Right atrium auricular region (tissue), 2 donors: ENCODE measurements at regions not wholly inside any gene's neighbourhood (a gene's known extent, or its start where the extent isn't known, plus 50 kb on each side); places are given as distances from the start of the nearest gene placed in this dataset.

Experiments used
- DNase-seq: peaks from one replicate; pipeline ENCODE4 v3.0.0-alpha.2; 2019; ENCODE audit warnings: low spot score
- H3K27ac ChIP-seq, 2 donors: fragments of 200-600 bp; sonication (generic); 1 replicate in 1 of 2; 2 replicates in 1 of 2; pipeline ENCODE4 v1.5.1; 2016 to 2019
- H3K27me3 ChIP-seq, 2 donors: fragments of 200-600 bp; sonication (generic); one replicate each; pipeline versions ENCODE4 v1.5.1 to v1.6.0; 2017 to 2019
- H3K36me3 ChIP-seq: fragments of 200-600 bp; sonication (generic); one replicate; pipeline ENCODE4 v1.5.1; 2016
- H3K4me1 ChIP-seq, 2 donors: fragments of 200-600 bp; sonication (generic); one replicate each; pipeline versions ENCODE4 v1.5.1 to v1.6.0; 2017 to 2019
- H3K4me3 ChIP-seq, 2 donors: fragments of 200-600 bp; sonication (generic); 1 replicate in 1 of 2; 2 replicates in 1 of 2; pipeline ENCODE4 v1.5.1; 2017 to 2019; ENCODE audit warnings: mild to moderate bottlenecking in 1 of 2, moderate library complexity in 1 of 2
- H3K9me3 ChIP-seq, 2 donors: fragments of 200-600 bp; sonication (generic); one replicate each; pipeline ENCODE4 v1.5.1; 2019
- TF ChIP-seq, protein P1 (sequence below), 2 donors: fragments of 200-600 bp; sonication (generic); IDR thresholded peaks; one replicate each; pipeline ENCODE4 v1.5.1; 2019; ENCODE audit warnings: antibody characterized with exemption in 2 of 2

GRCh38 chr5:24103451-24104023 lies 541.2 kb downstream of the CDH10 start:
- no peak overlapping the region for H3K4me3 ChIP-seq
- TF ChIP-seq, protein P1, sequence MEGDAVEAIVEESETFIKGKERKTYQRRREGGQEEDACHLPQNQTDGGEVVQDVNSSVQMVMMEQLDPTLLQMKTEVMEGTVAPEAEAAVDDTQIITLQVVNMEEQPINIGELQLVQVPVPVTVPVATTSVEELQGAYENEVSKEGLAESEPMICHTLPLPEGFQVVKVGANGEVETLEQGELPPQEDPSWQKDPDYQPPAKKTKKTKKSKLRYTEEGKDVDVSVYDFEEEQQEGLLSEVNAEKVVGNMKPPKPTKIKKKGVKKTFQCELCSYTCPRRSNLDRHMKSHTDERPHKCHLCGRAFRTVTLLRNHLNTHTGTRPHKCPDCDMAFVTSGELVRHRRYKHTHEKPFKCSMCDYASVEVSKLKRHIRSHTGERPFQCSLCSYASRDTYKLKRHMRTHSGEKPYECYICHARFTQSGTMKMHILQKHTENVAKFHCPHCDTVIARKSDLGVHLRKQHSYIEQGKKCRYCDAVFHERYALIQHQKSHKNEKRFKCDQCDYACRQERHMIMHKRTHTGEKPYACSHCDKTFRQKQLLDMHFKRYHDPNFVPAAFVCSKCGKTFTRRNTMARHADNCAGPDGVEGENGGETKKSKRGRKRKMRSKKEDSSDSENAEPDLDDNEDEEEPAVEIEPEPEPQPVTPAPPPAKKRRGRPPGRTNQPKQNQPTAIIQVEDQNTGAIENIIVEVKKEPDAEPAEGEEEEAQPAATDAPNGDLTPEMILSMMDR (IDR thresholded peaks at IDR 0.05): no peak
- no peak overlapping the region for H3K27ac ChIP-seq
- no peaks in the 10 kb centered on the region for H3K4me1 ChIP-seq
- no peaks in the 10 kb centered on the region for H3K9me3 ChIP-seq
- no peaks in the 10 kb centered on the region for H3K36me3 ChIP-seq
- H3K27me3 ChIP-seq: no peaks in the 10 kb centered on the region
- DNase-seq: no peak

GRCh38 chr5:24110004-24110615 lies 534.7 kb downstream of the CDH10 start:
- no peaks in the 10 kb centered on the region for H3K27me3 ChIP-seq
- TF ChIP-seq, protein P1 (IDR thresholded peaks at IDR 0.05): peak in 1 of 2 donors; percentile 53
- H3K4me1 ChIP-seq: no peaks in the 10 kb centered on the region
- no peak overlapping the region for H3K27ac ChIP-seq
- no peak for DNase-seq
- no peaks in the 10 kb centered on the region for H3K36me3 ChIP-seq
- no peak overlapping the region for H3K4me3 ChIP-seq
- H3K9me3 ChIP-seq: no peaks in the 10 kb centered on the region

DNA sequence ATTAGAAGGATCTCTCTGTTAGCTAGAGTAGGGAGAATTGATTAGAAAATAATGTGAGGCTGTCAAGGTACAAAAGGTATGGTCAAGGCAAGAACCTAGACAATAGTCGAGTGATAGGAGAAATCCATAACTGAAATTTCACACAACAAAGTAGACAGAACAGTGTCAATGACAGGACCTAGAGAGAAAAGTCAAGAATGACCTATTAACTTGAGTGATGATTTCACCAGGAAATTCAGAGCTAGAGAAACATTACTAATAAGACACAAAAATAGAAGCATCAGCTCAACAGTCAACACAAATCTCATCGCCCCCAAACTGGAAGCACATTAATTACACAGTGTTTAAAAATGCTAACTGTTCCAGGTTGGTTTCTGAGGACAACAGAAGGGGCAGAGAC lies 532.4 kb downstream of the CDH10 start:
- no peak overlapping the region for H3K27ac ChIP-seq
- no peak overlapping the region for H3K4me3 ChIP-seq
- H3K4me1 ChIP-seq: no peaks in the 10 kb centered on the region
- H3K9me3 ChIP-seq: no peaks in the 10 kb centered on the region
- no peak for DNase-seq
- TF ChIP-seq, protein P1 (IDR thresholded peaks at IDR 0.05): no peak
- H3K27me3 ChIP-seq: no peaks in the 10 kb centered on the region
- no peaks in the 10 kb centered on the region for H3K36me3 ChIP-seq

GRCh38 chr5:24118351-24118750 lies 526.4 kb downstream of the CDH10 start:
- TF ChIP-seq, protein P1 (IDR thresholded peaks at IDR 0.05): no peak
- Histone ChIP-seq H3K9me3 (no peaks in the 10 kb centered on the region), H3K27me3 (no peaks in the 10 kb centered on the region), H3K4me1 (no peaks in the 10 kb centered on the region), H3K36me3 (no peaks in the 10 kb centered on the region), H3K4me3 (no peak overlapping the region), H3K27ac (no peak overlapping the region)
- no peak for DNase-seq

DNA sequence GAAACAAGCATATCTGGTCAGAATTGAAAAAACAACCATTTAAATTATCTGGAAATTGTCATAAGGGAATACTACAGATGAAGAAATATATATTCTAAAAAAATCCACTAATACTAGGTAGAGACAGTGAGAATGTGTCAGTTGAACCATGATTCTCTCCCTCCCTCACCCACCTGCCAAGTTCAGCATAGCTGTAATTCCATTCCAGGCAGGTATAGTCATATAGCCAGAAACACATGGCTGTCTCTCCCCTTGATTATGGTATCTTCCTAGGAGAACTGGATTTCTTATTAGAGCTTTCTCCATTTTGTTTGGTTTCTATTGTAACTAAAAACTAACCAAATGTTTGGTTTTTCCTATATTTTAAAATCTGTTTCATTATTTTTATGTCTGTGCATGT lies 509.2 kb downstream of the CDH10 start:
- Histone ChIP-seq H3K4me1 (no peaks in the 10 kb centered on the region), H3K27me3 (no peaks in the 10 kb centered on the region), H3K36me3 (no peaks in the 10 kb centered on the region), H3K9me3 (no peaks in the 10 kb centered on the region), H3K4me3 (no peak overlapping the region), H3K27ac (no peak overlapping the region)
- no peak for DNase-seq
- TF ChIP-seq, protein P1 (IDR thresholded peaks at IDR 0.05): no peak

DNA sequence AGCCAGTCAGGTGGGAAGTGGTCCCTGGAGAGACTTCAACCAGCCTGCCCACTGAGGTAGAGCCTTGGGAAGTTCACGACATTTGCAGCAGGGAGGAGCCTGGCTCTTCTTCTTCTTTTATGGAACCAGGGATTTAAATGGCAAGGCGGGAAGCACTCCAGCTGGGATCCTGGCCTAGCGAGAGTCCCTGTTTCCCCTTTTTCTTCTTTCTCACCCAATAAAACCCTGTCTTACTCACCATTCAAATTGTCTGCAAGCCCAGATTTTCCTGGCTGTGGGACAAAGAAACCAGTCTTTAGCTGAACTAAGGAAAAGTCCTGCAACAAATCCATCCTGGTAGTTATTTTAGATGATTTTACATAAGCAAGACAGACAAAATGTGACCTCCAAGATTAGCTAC lies 503.7 kb downstream of the CDH10 start:
- Histone ChIP-seq H3K27me3 (no peaks in the 10 kb centered on the region), H3K4me1 (no peaks in the 10 kb centered on the region), H3K9me3 (no peaks in the 10 kb centered on the region), H3K36me3 (no peaks in the 10 kb centered on the region), H3K27ac (no peak overlapping the region), H3K4me3 (no peak overlapping the region)
- DNase-seq: no peak
- TF ChIP-seq, protein P1 (IDR thresholded peaks at IDR 0.05): no peak
